GM21717 (cell line): ENCODE measurements at regions not wholly inside any gene's neighbourhood (a gene's known extent, or its start where the extent isn't known, plus 50 kb on each side); places are given as distances from the start of the nearest gene placed in this dataset.

Experiments used
- ATAC-seq: cut with Tn5 transposase; IDR thresholded peaks from one replicate; pipeline ENCODE4 v1.9.1; 2021; ENCODE audit warnings: mild to moderate bottlenecking, moderate library complexity; ENCODE audit not compliant: unreplicated experiment

DNA sequence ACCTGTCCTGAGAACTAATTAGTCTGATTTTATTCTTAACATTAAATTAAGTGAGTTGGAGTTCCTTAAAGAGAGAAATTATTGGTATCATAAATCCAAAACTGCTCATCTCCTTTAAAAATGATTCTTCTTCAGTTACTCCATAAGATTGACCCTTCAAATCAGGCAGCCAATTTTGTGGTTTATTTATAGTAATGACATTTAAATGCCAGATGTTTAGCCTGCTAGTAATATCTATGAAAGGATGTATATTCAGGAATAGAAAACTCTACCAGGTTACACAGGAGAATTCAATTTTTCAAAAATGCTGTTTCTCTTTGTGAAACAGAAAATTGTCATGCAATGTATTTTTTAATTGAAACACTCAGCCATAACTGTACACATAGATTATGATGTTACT, 457.8 kb upstream of the ROBO2 start:
- no peak for ATAC-seq

GRCh38 chr3:76582632-76583378, 457.1 kb upstream of the ROBO2 start:
- ATAC-seq: no peak

DNA sequence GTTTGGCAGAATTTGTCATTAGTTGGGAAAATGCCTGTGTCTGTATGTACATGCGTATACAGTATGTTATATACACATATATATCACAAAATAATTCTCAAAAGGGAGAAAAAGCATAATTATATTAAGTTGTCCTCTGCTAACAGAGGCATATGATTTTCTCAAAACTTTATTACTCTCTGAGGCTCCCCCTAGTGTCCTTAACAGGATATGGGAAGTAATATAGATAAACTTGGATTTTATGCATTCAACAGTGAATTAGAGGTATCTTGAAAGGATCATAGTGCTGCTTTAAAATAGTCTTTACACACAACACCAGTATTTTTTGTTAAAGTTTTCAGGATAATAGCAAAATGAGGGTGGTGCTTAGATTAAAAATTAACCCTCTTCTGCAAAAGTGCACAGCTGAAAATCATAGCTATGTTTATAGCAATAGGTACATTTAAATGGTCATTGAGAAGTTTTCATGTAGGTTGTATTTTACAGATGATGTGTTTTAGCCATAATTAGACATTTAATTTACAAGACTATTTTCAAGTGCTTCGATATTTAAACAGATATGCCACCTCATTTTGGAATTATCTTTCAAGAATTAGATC, 454.0 kb upstream of the ROBO2 start:
- no peak for ATAC-seq

DNA sequence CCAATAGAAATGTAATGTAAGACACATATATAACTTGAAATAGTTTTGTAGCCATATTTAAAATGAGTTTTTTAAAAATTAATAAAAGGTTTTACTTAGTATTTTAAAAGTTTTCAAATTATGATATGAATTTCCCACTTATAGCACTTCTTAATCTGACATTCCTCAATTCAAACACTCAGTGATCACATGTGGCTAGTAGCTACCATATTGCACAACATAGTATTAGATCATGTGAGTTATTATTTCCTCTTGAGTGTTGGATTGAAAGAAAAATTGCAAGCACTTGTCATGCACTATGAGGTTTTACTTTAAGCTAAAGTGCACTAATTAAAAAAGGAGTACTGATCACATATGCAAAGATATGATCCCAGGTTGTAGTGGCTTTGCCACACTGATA, 453.4 kb upstream of the ROBO2 start:
- ATAC-seq: no peak

GRCh38 chr3:76610150-76610549, 429.7 kb upstream of the ROBO2 start:
- no peak for ATAC-seq

GRCh38 chr3:76615719-76616118, 424.2 kb upstream of the ROBO2 start:
- no peak for ATAC-seq

DNA sequence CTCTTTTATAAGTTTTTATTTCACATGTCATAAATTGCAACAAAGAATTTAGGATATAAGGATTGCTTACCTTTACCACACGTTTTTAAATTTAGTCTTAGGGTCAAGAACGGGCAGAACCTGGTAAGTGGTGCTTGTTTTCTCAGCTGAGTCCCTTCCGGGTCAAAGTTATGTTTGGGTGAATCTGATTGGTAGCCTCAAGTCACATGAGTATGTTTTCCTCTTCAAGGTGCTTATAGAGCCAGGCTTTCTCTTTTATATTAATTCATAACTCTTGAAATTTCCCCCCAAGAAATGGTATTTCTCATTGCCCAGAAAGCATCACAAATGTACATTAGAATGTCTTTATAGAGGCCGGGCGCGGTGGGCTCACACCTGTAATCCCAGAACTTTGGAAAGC, 415.7 kb upstream of the ROBO2 start:
- no peak for ATAC-seq

GRCh38 chr3:76627236-76627635, 412.7 kb upstream of the ROBO2 start:
- ATAC-seq: no peak

DNA sequence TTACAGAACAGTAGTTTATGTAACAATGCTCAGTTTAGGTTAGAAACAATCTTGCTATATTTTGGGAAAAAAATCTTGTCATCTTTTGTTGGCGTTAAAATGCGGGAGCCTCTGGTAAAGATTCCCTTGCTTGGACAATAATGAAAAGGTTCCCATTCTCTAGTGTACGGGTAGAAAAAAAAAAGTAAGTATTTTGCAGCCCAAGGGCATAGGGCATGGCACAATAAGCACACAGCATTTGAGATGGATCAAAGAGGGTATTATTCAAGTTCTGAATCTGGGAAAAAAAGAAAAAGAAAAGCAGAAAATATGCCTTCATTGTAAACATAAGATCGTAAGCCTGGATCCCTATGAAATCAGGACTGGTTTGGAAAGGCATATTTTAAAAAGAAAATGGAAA, 408.6 kb upstream of the ROBO2 start:
- ATAC-seq: no peak

DNA sequence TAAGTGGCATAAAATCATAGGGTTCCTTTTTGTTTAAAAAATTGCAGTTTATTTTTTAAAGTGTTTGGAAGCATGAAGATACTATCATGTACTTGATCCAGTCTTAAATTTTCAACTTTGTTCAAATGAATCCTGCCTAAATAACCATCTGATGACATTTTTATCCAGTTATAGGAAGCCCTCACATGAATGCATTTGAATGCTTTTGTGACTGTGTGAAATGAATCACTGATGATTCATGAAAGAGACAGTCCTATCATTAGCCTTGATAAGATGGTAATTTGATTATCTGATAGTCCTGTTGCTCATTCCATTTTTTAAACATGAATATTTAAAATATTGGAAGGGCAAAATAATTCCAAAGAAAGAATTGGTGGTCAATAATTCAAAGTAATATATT, 401.9 kb upstream of the ROBO2 start:
- no peak for ATAC-seq

- ATAC-seq: no peak
These were observed 396.1 kb upstream of the ROBO2 start for GRCh38 chr3:76643623-76644304.

GRCh38 chr3:76644305-76644675, 395.6 kb upstream of the ROBO2 start:
- no peak for ATAC-seq

- no peak for ATAC-seq
These were observed 394.2 kb upstream of the ROBO2 start for GRCh38 chr3:76645724-76646123.

GRCh38 chr3:76646921-76647562, 392.9 kb upstream of the ROBO2 start:
- no peak for ATAC-seq

DNA sequence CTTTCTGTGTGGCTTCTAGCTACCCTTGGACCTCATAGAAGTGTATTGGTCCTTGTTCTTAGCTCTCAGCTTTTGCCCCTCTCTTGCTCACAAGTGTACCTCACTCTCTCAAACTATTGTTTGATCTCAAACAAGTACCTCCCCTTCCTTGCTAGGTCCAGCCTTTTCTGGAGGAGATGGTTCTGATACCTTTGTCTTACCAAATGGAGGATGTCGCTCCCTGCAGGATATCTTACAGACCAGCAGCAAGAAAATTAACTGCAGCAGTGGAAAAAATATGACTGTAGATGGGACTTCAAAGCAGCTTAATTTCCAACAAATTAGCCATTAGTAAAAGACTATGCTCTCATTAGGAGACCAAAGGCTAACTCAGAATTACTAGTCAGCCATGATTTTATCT, 388.1 kb upstream of the ROBO2 start:
- ATAC-seq: no peak

- ATAC-seq: no peak
These were observed 387.4 kb upstream of the ROBO2 start for GRCh38 chr3:76652524-76652923.

GRCh38 chr3:76653640-76654251, 386.2 kb upstream of the ROBO2 start:
- no peak for ATAC-seq

GRCh38 chr3:76656531-76657070, 383.3 kb upstream of the ROBO2 start:
- ATAC-seq: no peak

GRCh38 chr3:76657909-76658308, 382.0 kb upstream of the ROBO2 start:
- ATAC-seq: no peak

DNA sequence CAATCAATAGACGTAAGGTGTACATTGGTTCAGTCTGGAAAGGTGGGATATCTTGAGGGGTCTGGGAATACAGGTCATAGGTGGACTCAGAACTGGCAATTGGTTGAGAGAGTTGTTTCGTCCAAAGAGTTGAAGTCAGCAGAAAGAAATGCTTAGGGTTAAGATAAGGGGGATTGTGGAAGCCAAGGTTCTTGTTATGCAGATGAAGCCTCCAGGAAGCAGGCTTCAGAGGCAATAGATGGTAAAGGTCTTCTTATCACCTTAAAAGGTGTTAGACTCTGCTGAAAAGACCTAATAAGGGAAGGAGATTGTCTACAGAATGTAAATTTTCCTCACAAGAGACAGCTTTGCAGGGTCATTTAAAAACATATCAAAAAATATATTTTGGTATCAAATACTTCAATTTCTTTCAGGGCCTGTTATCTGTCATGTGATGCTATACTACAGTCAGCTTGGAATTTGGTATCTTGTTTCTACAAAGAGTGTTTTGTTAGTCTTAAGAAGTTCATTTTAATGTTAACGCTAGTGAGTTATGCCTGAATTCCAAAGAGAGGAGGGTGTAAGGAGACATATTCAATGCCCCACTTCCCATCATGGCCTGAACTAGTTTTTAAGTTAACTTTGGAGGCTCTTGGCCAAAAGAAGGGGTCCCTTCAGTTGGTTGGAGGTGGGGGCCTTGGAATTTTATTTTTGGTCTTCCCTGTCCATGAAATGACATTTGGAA, 378.2 kb upstream of the ROBO2 start:
- no peak for ATAC-seq
